K562 (cell line): ENCODE measurements at regions not wholly inside any gene's neighbourhood (a gene's known extent, or its start where the extent isn't known, plus 50 kb on each side); places are given as distances from the start of the nearest gene placed in this dataset.

Experiments used
- BRCA1 ChIP-seq, 2 experiments: fragments of 450-650 bp in 1 of 2; sonication (generic) in 1 of 2; formaldehyde crosslinking in 1 of 2; IDR thresholded peaks; 2 replicates each; pipeline versions ENCODE4 v1.5.0 to v1.6.1; 2017 to 2020; ENCODE audit warnings: mild to moderate bottlenecking in 1 of 2, missing genetic modification reagents in 1 of 2
- CBX5 ChIP-seq: IDR thresholded peaks from 2 replicates; pipeline ENCODE4 v1.6.1; 2014; ENCODE audit warnings: low read depth, borderline replicate concordance
- NFIC ChIP-seq: fragments of 450-650 bp; IDR thresholded peaks from 2 replicates; pipeline ENCODE4 v1.6.1; 2017; ENCODE audit warnings: mild to moderate bottlenecking, inconsistent platforms
- ZNF707 ChIP-seq: fragments of 250-450 bp; sonication (Bioruptor Pico); conservative IDR thresholded peaks from 2 replicates; pipeline ENCODE4 v1.8.0; 2022; ENCODE audit warnings: inconsistent platforms, mild to moderate bottlenecking, moderate library complexity
- ZNF764 ChIP-seq: fragments of 250-450 bp; sonication (Bioruptor Pico); IDR thresholded peaks from 2 replicates; pipeline ENCODE4 v1.4.0; 2020; ENCODE audit warnings: low read depth, mild to moderate bottlenecking, moderate library complexity
- TF ChIP-seq, protein P1 (sequence below): IDR thresholded peaks from 2 replicates; pipeline ENCODE4 v1.6.1; 2011; ENCODE audit warnings: borderline replicate concordance, low read depth, mild to moderate bottlenecking, moderate library complexity, low read length; ENCODE audit not compliant: insufficient read depth, poor library complexity, severe bottlenecking
- TF ChIP-seq, protein P2 (sequence below), 3 experiments: IDR thresholded peaks in 2 of 3; conservative IDR thresholded peaks in 1 of 3; 2 replicates each; pipeline ENCODE4 v1.5.1; 2011 to 2012; ENCODE audit warnings: low read length in 3 of 3, mild to moderate bottlenecking in 3 of 3, control low read depth in 2 of 3, improper control_type of control experiment in 1 of 3, inconsistent platforms in 1 of 3, low read depth in 1 of 3, mixed read lengths in 1 of 3, moderate library complexity in 1 of 3; ENCODE audit not compliant: insufficient read depth in 2 of 3
- TF ChIP-seq, protein P3 (sequence below): fragments of 450-650 bp; IDR thresholded peaks from 2 replicates; pipeline ENCODE4 v1.6.1; 2016; ENCODE audit warnings: borderline replicate concordance

DNA sequence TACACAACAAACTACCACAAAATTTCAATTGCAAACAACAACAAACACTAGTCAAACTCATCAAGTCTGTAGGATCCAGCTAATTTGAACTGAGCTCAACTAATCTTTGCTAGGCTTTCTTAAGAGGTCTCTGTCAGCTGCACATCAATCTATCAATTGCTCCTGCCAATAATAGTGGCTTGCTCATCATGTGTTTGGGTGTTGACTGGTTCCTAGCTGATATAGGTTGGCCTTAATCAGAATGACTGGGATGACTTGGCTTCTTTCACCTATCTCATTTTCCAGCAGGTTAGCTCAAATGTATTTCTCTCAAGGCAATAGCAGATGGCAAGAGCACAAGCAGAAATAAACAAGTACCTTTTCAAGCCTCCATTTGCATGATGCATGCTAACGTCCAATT lies 370.3 kb upstream of the NFE2L3 start:
- TF ChIP-seq, protein P1, sequence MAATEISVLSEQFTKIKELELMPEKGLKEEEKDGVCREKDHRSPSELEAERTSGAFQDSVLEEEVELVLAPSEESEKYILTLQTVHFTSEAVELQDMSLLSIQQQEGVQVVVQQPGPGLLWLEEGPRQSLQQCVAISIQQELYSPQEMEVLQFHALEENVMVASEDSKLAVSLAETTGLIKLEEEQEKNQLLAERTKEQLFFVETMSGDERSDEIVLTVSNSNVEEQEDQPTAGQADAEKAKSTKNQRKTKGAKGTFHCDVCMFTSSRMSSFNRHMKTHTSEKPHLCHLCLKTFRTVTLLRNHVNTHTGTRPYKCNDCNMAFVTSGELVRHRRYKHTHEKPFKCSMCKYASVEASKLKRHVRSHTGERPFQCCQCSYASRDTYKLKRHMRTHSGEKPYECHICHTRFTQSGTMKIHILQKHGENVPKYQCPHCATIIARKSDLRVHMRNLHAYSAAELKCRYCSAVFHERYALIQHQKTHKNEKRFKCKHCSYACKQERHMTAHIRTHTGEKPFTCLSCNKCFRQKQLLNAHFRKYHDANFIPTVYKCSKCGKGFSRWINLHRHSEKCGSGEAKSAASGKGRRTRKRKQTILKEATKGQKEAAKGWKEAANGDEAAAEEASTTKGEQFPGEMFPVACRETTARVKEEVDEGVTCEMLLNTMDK: no peak
- TF ChIP-seq BRCA1 (IDR thresholded peaks at IDR 0.05) (no peak), BRCA1 (CRISPR knock-in tag; IDR thresholded peaks at IDR 0.05) (no peak), ZNF707 (CRISPR knock-in tag) (no peak), NFIC (no peak), ZNF764 (CRISPR knock-in tag) (no peak), CBX5 (no peak)
- TF ChIP-seq, protein P2, sequence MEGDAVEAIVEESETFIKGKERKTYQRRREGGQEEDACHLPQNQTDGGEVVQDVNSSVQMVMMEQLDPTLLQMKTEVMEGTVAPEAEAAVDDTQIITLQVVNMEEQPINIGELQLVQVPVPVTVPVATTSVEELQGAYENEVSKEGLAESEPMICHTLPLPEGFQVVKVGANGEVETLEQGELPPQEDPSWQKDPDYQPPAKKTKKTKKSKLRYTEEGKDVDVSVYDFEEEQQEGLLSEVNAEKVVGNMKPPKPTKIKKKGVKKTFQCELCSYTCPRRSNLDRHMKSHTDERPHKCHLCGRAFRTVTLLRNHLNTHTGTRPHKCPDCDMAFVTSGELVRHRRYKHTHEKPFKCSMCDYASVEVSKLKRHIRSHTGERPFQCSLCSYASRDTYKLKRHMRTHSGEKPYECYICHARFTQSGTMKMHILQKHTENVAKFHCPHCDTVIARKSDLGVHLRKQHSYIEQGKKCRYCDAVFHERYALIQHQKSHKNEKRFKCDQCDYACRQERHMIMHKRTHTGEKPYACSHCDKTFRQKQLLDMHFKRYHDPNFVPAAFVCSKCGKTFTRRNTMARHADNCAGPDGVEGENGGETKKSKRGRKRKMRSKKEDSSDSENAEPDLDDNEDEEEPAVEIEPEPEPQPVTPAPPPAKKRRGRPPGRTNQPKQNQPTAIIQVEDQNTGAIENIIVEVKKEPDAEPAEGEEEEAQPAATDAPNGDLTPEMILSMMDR (IDR thresholded peaks at IDR 0.05 in 2 of 3, conservative IDR thresholded peaks at IDR 0.05 in 1 of 3; ENCODE audit: insufficient read depth in 2 of 3, low read depth in 1 of 3, low read length in 3 of 3): no peak
- TF ChIP-seq, protein P3, sequence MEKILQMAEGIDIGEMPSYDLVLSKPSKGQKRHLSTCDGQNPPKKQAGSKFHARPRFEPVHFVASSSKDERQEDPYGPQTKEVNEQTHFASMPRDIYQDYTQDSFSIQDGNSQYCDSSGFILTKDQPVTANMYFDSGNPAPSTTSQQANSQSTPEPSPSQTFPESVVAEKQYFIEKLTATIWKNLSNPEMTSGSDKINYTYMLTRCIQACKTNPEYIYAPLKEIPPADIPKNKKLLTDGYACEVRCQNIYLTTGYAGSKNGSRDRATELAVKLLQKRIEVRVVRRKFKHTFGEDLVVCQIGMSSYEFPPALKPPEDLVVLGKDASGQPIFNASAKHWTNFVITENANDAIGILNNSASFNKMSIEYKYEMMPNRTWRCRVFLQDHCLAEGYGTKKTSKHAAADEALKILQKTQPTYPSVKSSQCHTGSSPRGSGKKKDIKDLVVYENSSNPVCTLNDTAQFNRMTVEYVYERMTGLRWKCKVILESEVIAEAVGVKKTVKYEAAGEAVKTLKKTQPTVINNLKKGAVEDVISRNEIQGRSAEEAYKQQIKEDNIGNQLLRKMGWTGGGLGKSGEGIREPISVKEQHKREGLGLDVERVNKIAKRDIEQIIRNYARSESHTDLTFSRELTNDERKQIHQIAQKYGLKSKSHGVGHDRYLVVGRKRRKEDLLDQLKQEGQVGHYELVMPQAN: no peak
